SK-N-MC (cell line): ENCODE measurements at regions not wholly inside any gene's neighbourhood (a gene's known extent, or its start where the extent isn't known, plus 50 kb on each side); places are given as distances from the start of the nearest gene placed in this dataset.

Source experiments
- EZH2 ChIP-seq: fragments of 200-600 bp; sonication (generic); IDR thresholded peaks from one replicate; pipeline ENCODE4 v1.6.1; 2017; ENCODE audit warnings: antibody characterized with exemption
- FOXP2 ChIP-seq: optimal IDR thresholded peaks from 2 replicates; pipeline ENCODE3; 2011; ENCODE audit warnings: mild to moderate bottlenecking, moderate library complexity; ENCODE audit not compliant: insufficient read depth; ENCODE audit errors: extremely low read length, control extremely low read depth
- POLR2AphosphoS5 ChIP-seq: IDR thresholded peaks from 2 replicates; pipeline ENCODE4 v1.6.1; 2012; ENCODE audit warnings: mild to moderate bottlenecking, low read depth, low read length, borderline replicate concordance

- TF ChIP-seq POLR2AphosphoS5 (no peak), EZH2 (no peak), FOXP2 (no peak)
Observed at GRCh38 chr6:149140137-149140909, 177.2 kb upstream of the TAB2 start.
